ENCODE measurements at regions not wholly inside any gene's neighbourhood (a gene's known extent, or its start where the extent isn't known, plus 50 kb on each side); places are given as distances from the start of the nearest gene placed in this dataset.

DNA sequence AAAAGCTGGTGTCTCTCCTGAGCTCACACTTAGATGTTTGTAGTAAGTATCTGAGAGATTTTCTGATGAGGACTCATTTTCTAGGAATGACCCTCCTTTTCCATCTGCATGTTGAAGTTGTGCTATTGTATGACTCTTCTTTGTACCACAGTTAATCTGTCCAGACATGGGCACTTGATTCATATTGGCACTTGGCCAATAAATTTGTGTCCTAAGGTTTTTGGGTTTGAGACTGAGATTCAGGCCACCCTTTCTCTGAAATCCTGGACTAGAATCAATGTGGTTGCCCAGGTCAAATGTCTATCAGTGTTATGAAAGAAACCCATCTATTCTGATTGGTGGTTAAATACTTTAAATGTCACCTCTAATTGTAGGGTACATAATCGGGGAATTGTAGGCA, 869.0 kb downstream of the SH3BGRL start:
- no peaks in the 10 kb centered on the region for H3K36me3 ChIP-seq
- intact Hi-C loops (cut with DNase I; ENCODE audit: low total_unique reads), result no loop called here
- TF ChIP-seq, protein P1, sequence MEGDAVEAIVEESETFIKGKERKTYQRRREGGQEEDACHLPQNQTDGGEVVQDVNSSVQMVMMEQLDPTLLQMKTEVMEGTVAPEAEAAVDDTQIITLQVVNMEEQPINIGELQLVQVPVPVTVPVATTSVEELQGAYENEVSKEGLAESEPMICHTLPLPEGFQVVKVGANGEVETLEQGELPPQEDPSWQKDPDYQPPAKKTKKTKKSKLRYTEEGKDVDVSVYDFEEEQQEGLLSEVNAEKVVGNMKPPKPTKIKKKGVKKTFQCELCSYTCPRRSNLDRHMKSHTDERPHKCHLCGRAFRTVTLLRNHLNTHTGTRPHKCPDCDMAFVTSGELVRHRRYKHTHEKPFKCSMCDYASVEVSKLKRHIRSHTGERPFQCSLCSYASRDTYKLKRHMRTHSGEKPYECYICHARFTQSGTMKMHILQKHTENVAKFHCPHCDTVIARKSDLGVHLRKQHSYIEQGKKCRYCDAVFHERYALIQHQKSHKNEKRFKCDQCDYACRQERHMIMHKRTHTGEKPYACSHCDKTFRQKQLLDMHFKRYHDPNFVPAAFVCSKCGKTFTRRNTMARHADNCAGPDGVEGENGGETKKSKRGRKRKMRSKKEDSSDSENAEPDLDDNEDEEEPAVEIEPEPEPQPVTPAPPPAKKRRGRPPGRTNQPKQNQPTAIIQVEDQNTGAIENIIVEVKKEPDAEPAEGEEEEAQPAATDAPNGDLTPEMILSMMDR (IDR thresholded peaks at IDR 0.05), result no peak
- no peak for TF ChIP-seq EP300 (IDR thresholded peaks at IDR 0.05; ENCODE audit: low read depth)
- TF ChIP-seq POLR2A (IDR thresholded peaks at IDR 0.05), result no peak
- no peak for TF ChIP-seq POLR2AphosphoS5 (IDR thresholded peaks at IDR 0.05)
- H3K27me3 ChIP-seq, result no peaks in the 10 kb centered on the region
- H3K4me1 ChIP-seq, result no peaks in the 10 kb centered on the region
- no peaks in the 10 kb centered on the region for H3K9me3 ChIP-seq
- in situ Hi-C loops (cut with MboI; ENCODE audit: low pct_ligation_motif_present in 1 of 4, low pct_unique_long_range_greater_than_20kb in 1 of 4, low sequenced_read_pairs in 3 of 4), result no loop called here
- WGBS, 2 donors (ENCODE audit: low coverage in 1 of 2), result 81% methylated on average over 1 of the region's 1 CpG; no CpG with 5 or more reads in 1 of the 2 donors
- no peak for DNase-seq
- no peak overlapping the region for H3K4me3 ChIP-seq
- no peak overlapping the region for H3K27ac ChIP-seq

DNA sequence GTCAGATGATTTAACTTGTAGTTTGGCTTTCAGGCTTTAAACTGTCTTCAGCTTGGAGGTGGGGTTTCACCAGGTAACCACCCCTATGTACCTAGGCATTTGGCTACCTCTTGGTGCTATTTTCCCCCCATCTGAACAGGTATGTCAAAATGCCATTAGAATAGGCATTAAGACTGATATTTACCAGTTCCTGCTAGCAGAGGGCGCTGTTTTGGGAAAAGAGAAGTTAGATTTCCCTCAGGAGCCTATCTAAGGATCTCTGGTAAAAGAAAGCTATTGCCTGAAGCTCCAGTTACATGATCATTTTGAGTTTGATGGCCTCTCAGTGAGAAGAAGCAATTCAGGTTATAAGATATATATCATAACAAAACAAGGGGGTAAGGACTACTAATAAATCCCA, 879.1 kb downstream of the SH3BGRL start:
- no peaks in the 10 kb centered on the region for H3K9me3 ChIP-seq
- H3K4me3 ChIP-seq, result no peak overlapping the region
- DNase-seq, result no peak
- H3K36me3 ChIP-seq, result no peaks in the 10 kb centered on the region
- no peaks in the 10 kb centered on the region for H3K27me3 ChIP-seq
- intact Hi-C loops (cut with DNase I; ENCODE audit: low total_unique reads) (no loop called here), in situ Hi-C loops (cut with MboI; ENCODE audit: low pct_ligation_motif_present in 1 of 4, low pct_unique_long_range_greater_than_20kb in 1 of 4, low sequenced_read_pairs in 3 of 4) (no loop called here)
- no peak overlapping the region for H3K27ac ChIP-seq
- 7% methylated on average over 1 of the region's 1 CpG; no CpG with 5 or more reads in 1 of the 2 donors for WGBS, 2 donors (ENCODE audit: low coverage in 1 of 2)
- TF ChIP-seq POLR2A (IDR thresholded peaks at IDR 0.05) (no peak), POLR2AphosphoS5 (IDR thresholded peaks at IDR 0.05) (no peak), EP300 (IDR thresholded peaks at IDR 0.05; ENCODE audit: low read depth) (no peak)
- TF ChIP-seq, protein P1 (IDR thresholded peaks at IDR 0.05), result no peak
- H3K4me1 ChIP-seq, result no peaks in the 10 kb centered on the region

DNA sequence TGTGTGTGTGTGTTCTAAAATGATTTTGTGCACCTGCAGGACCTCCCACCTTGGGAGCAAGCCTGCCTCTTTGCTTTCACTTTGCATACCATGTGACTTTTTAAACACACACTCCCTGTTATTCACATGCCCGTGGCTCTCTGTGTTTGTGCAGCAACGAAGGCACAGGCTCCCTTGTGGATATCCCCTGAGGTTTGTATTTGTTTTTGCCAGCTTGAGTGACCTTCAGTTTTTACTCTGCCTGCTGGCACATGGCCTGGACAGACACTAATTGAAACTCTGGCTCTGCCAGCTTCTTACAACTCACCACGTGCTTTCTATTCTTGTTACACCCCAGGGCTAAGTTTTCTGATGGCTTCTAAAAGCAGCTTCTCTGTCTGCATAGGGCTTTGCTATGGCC, 885.8 kb downstream of the SH3BGRL start:
- no peak overlapping the region for H3K27ac ChIP-seq
- in situ Hi-C loops (cut with MboI; ENCODE audit: low pct_ligation_motif_present in 1 of 4, low pct_unique_long_range_greater_than_20kb in 1 of 4, low sequenced_read_pairs in 3 of 4), result no loop called here
- H3K4me1 ChIP-seq, result no peaks in the 10 kb centered on the region
- H3K4me3 ChIP-seq, result no peak overlapping the region
- H3K27me3 ChIP-seq, result no peaks in the 10 kb centered on the region
- no peaks in the 10 kb centered on the region for H3K9me3 ChIP-seq
- DNase-seq, result no peak
- WGBS, 2 donors (ENCODE audit: low coverage in 1 of 2), result 28% methylated on average over 3 of the region's 3 CpGs; no CpG with 5 or more reads in 1 of the 2 donors
- TF ChIP-seq, protein P1 (IDR thresholded peaks at IDR 0.05), result no peak
- no peak for TF ChIP-seq EP300 (IDR thresholded peaks at IDR 0.05; ENCODE audit: low read depth)
- no peak for TF ChIP-seq POLR2AphosphoS5 (IDR thresholded peaks at IDR 0.05)
- TF ChIP-seq POLR2A (IDR thresholded peaks at IDR 0.05), result no peak
- intact Hi-C loops (cut with DNase I; ENCODE audit: low total_unique reads), result no loop called here
- no peaks in the 10 kb centered on the region for H3K36me3 ChIP-seq

DNA sequence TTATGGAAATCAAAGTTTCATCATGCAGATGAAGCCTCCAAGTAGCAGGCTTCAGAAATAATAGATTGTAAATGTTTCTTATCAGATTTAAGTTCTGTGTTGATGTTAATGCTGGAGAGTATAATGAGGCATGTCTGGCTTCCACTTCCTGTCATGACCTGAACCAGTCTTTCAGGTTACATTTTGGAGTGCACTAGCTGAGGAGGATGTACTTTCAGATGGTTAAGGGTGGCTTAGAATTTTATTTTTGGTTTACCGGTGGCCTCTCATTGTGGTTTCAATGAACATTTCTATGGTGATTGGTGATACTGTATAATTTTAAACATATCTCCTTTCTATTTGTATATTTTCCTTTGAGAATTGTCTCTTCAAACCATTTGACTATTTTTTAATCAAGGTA, 890.4 kb downstream of the SH3BGRL start:
- in situ Hi-C loops (cut with MboI; ENCODE audit: low pct_ligation_motif_present in 1 of 4, low pct_unique_long_range_greater_than_20kb in 1 of 4, low sequenced_read_pairs in 3 of 4), result no loop called here
- no peak overlapping the region for H3K4me3 ChIP-seq
- TF ChIP-seq, protein P1 (IDR thresholded peaks at IDR 0.05), result no peak
- TF ChIP-seq POLR2AphosphoS5 (IDR thresholded peaks at IDR 0.05), result no peak
- TF ChIP-seq EP300 (IDR thresholded peaks at IDR 0.05; ENCODE audit: low read depth), result no peak
- no peak for TF ChIP-seq POLR2A (IDR thresholded peaks at IDR 0.05)
- DNase-seq, result no peak
- intact Hi-C loops (cut with DNase I; ENCODE audit: low total_unique reads), result no loop called here
- no peaks in the 10 kb centered on the region for H3K27me3 ChIP-seq
- no peaks in the 10 kb centered on the region for H3K36me3 ChIP-seq
- WGBS, 2 donors (ENCODE audit: low coverage in 1 of 2), result 74 to 80% methylated on average over 1 of the region's 1 CpG
- no peaks in the 10 kb centered on the region for H3K9me3 ChIP-seq
- H3K27ac ChIP-seq, result no peak overlapping the region
- no peaks in the 10 kb centered on the region for H3K4me1 ChIP-seq

All from transverse colon (tissue), 4 donors.